Colonic mucosa (tissue), 4 donors: ENCODE measurements at regions not wholly inside any gene's neighbourhood (a gene's known extent, or its start where the extent isn't known, plus 50 kb on each side); places are given as distances from the start of the nearest gene placed in this dataset.

Experiments
- DNase-seq: peaks from one replicate; pipeline ENCODE4 v3.0.0-alpha.2; 2020
- H3K27ac ChIP-seq: fragments of 200-600 bp; one replicate; pipeline ENCODE4 v1.8.0; 2021
- H3K27me3 ChIP-seq: fragments of 200-600 bp; one replicate; pipeline ENCODE4 v1.8.0; 2021
- H3K36me3 ChIP-seq: fragments of 200-600 bp; one replicate; pipeline ENCODE4 v1.8.0; 2021
- H3K4me1 ChIP-seq: fragments of 200-600 bp; one replicate; pipeline ENCODE4 v1.8.0; 2021; ENCODE audit warnings: mild to moderate bottlenecking
- H3K4me3 ChIP-seq: fragments of 200-600 bp; one replicate; pipeline ENCODE4 v1.8.0; 2021
- H3K9ac ChIP-seq, 2 donors: one replicate each; pipeline ENCODE4 v1.7.0; 2013; ENCODE audit warnings: control low read depth in 2 of 2, low read depth in 2 of 2, low read length in 2 of 2
- H3K9me3 ChIP-seq: fragments of 200-600 bp; one replicate; pipeline ENCODE4 v1.8.0; 2021
- intact Hi-C: fragments of 100-400 bp; cut with DNase I; formaldehyde crosslinking; loops from one replicate; pipeline ENCODE4 v1.14.1; 2022
- TF ChIP-seq, protein P1 (sequence below): fragments of 200-600 bp; IDR thresholded peaks from one replicate; pipeline ENCODE4 v1.8.0; 2022; ENCODE audit warnings: antibody characterized with exemption, mild to moderate bottlenecking
- donor health status: healthy.
- donor health status: DM: no; HTN: no; CAD: no.
- donor health status: DM: no; HTN: no; CAD: no.

- H3K9ac ChIP-seq: no peak overlapping the region
- H3K36me3 ChIP-seq: no peaks in the 10 kb centered on the region
- TF ChIP-seq, protein P1, sequence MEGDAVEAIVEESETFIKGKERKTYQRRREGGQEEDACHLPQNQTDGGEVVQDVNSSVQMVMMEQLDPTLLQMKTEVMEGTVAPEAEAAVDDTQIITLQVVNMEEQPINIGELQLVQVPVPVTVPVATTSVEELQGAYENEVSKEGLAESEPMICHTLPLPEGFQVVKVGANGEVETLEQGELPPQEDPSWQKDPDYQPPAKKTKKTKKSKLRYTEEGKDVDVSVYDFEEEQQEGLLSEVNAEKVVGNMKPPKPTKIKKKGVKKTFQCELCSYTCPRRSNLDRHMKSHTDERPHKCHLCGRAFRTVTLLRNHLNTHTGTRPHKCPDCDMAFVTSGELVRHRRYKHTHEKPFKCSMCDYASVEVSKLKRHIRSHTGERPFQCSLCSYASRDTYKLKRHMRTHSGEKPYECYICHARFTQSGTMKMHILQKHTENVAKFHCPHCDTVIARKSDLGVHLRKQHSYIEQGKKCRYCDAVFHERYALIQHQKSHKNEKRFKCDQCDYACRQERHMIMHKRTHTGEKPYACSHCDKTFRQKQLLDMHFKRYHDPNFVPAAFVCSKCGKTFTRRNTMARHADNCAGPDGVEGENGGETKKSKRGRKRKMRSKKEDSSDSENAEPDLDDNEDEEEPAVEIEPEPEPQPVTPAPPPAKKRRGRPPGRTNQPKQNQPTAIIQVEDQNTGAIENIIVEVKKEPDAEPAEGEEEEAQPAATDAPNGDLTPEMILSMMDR: no peak
- H3K27me3 ChIP-seq: no peaks in the 10 kb centered on the region
- intact Hi-C loops: no loop called here
- no peak for DNase-seq
- no peaks in the 10 kb centered on the region for H3K9me3 ChIP-seq
- no peak overlapping the region for H3K4me3 ChIP-seq
- H3K4me1 ChIP-seq: no peaks in the 10 kb centered on the region
- H3K27ac ChIP-seq: no peak overlapping the region
Measured at GRCh38 chr15:88341006-88341405, 84.5 kb upstream of the NTRK3 start.

GRCh38 chr15:88337993-88338392, 81.5 kb upstream of the NTRK3 start:
- Histone ChIP-seq H3K27me3 (no peaks in the 10 kb centered on the region), H3K27ac (no peak overlapping the region), H3K36me3 (no peaks in the 10 kb centered on the region), H3K9ac (no peak overlapping the region), H3K4me3 (no peak overlapping the region), H3K9me3 (no peaks in the 10 kb centered on the region), H3K4me1 (no peaks in the 10 kb centered on the region)
- intact Hi-C loops: no loop called here
- DNase-seq: no peak
- TF ChIP-seq, protein P1: no peak

DNA sequence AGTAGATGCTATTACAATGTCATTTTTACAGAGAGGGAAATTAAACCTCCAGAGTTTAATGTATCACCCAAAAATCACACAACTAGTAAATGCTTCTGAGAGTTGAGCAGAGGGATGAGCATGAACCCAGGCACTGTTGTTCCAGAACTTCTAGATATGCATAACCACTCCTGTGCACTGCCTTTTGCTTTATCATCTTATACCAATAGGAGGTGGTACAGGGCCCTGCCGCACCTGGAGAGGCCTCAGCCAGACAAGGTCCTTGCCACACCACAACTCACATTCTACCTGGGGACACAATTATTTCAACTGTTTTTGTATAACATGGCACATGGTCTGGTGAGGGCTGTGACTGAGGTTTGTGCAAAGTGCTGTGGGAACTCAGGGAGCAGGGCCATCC, 78.5 kb upstream of the NTRK3 start:
- Histone ChIP-seq H3K27me3 (no peaks in the 10 kb centered on the region), H3K36me3 (no peaks in the 10 kb centered on the region), H3K27ac (no peak overlapping the region), H3K9me3 (no peaks in the 10 kb centered on the region), H3K9ac (no peak overlapping the region), H3K4me3 (no peak overlapping the region), H3K4me1 (no peaks in the 10 kb centered on the region)
- TF ChIP-seq, protein P1: no peak
- intact Hi-C loops: no loop called here
- no peak for DNase-seq

GRCh38 chr15:88334436-88334835, 77.9 kb upstream of the NTRK3 start:
- Histone ChIP-seq H3K9ac (no peak overlapping the region), H3K4me3 (no peak overlapping the region), H3K36me3 (no peaks in the 10 kb centered on the region), H3K9me3 (no peaks in the 10 kb centered on the region), H3K27me3 (no peaks in the 10 kb centered on the region), H3K27ac (no peak overlapping the region), H3K4me1 (no peaks in the 10 kb centered on the region)
- DNase-seq: no peak
- intact Hi-C loops: no loop called here
- TF ChIP-seq, protein P1: no peak

GRCh38 chr15:88331291-88331690, 74.8 kb upstream of the NTRK3 start:
- no peak overlapping the region for H3K27ac ChIP-seq
- no peaks in the 10 kb centered on the region for H3K36me3 ChIP-seq
- intact Hi-C loops: no loop called here
- no peaks in the 10 kb centered on the region for H3K4me1 ChIP-seq
- no peaks in the 10 kb centered on the region for H3K9me3 ChIP-seq
- TF ChIP-seq, protein P1: peak; percentile 26
- H3K4me3 ChIP-seq: no peak overlapping the region
- no peaks in the 10 kb centered on the region for H3K27me3 ChIP-seq
- H3K9ac ChIP-seq: no peak overlapping the region
- DNase-seq: peak; percentile 19

DNA sequence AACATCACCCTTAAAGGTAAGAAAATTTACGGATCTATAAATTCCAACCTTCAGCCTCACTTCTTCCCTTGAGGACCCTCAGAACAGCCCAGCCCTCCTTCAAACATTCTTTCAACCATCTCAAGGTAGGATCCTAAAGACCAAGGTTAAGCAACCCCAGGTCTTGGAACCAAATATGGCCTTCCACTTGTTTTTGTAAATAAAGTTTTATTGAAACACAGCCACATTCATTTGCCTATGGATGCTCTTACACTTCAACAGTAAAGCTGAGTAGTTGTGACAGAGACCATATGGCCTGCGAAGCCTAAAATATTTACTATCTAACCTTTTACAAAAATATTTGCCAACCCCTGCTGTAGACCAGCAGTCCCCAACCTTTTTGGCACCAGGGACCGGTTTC, 70.4 kb upstream of the NTRK3 start:
- H3K9me3 ChIP-seq: no peaks in the 10 kb centered on the region
- no peak for DNase-seq
- no peak overlapping the region for H3K4me3 ChIP-seq
- intact Hi-C loops: no loop called here
- H3K27ac ChIP-seq: no peak overlapping the region
- no peaks in the 10 kb centered on the region for H3K4me1 ChIP-seq
- no peaks in the 10 kb centered on the region for H3K36me3 ChIP-seq
- H3K27me3 ChIP-seq: no peaks in the 10 kb centered on the region
- H3K9ac ChIP-seq: no peak overlapping the region
- TF ChIP-seq, protein P1: no peak
